ENCODE measurements at regions not wholly inside any gene's neighbourhood (a gene's known extent, or its start where the extent isn't known, plus 50 kb on each side); places are given as distances from the start of the nearest gene placed in this dataset.

DNA sequence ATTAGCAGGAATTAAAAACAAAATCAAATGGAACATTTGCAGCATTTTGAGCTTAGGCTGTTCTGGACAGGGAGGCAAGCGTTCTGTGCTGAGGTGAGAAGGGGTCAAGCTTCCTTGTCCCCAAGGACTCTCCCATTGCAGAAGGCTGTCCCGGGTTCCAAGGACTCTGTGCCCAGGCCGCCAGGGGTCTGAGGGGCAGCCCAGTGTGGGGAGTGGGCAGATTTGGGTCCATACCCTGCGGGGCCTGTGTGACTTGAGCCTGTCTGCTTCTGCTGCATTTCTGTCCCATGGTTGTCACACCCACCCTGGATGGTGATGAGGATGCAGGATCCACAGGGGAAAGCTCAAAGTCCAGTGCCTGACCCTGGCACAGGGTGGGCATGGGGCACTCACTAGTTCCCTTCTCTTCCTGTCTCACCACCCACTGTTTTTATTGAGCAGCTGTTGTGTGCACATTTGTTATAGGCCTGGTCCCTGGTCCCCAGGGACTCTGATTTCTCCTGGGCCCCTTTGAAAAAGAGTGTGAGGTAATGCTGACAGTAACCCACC is 211.4 kb upstream of the HS6ST1 start:
- H2AFZ ChIP-seq = no peak overlapping the region
- no peaks in the 10 kb centered on the region for H3K9me2 ChIP-seq (replicated peaks; ENCODE audit: insufficient read depth)
- TF ChIP-seq EZH2 (IDR thresholded peaks at IDR 0.05; ENCODE audit: borderline replicate concordance) (no peak), EZH2phosphoT487 (IDR thresholded peaks at IDR 0.05; ENCODE audit: low read depth, severe bottlenecking, unreplicated experiment) (no peak)
- TF ChIP-seq, protein P1, sequence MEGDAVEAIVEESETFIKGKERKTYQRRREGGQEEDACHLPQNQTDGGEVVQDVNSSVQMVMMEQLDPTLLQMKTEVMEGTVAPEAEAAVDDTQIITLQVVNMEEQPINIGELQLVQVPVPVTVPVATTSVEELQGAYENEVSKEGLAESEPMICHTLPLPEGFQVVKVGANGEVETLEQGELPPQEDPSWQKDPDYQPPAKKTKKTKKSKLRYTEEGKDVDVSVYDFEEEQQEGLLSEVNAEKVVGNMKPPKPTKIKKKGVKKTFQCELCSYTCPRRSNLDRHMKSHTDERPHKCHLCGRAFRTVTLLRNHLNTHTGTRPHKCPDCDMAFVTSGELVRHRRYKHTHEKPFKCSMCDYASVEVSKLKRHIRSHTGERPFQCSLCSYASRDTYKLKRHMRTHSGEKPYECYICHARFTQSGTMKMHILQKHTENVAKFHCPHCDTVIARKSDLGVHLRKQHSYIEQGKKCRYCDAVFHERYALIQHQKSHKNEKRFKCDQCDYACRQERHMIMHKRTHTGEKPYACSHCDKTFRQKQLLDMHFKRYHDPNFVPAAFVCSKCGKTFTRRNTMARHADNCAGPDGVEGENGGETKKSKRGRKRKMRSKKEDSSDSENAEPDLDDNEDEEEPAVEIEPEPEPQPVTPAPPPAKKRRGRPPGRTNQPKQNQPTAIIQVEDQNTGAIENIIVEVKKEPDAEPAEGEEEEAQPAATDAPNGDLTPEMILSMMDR (IDR thresholded peaks at IDR 0.05; ENCODE audit: poor library complexity) = no peak
- H4K20me1 ChIP-seq (ENCODE audit: insufficient read depth, poor library complexity, severe bottlenecking) = no peaks in the 10 kb centered on the region
- no peaks in the 10 kb centered on the region for H3K4me1 ChIP-seq (ENCODE audit: insufficient read depth)
- H3K27ac ChIP-seq = no peak overlapping the region
- H3K27me3 ChIP-seq = no peaks in the 10 kb centered on the region
- DNase-seq (ENCODE audit: low spot score) = no peak
- 94% methylated on average over 4 of the region's 4 CpGs for WGBS (ENCODE audit: low lambda C conversion rate, missing lambda C conversion rate)
- H3K4me2 ChIP-seq = no peak overlapping the region
- no peaks in the 10 kb centered on the region for H3K79me2 ChIP-seq
- no peak overlapping the region for H3K4me3 ChIP-seq
- H3K36me3 ChIP-seq (replicated peaks; ENCODE audit: insufficient read depth, low read depth) = no peaks in the 10 kb centered on the region
- no peaks in the 10 kb centered on the region for H3K9me3 ChIP-seq (ENCODE audit: low read depth)

DNA sequence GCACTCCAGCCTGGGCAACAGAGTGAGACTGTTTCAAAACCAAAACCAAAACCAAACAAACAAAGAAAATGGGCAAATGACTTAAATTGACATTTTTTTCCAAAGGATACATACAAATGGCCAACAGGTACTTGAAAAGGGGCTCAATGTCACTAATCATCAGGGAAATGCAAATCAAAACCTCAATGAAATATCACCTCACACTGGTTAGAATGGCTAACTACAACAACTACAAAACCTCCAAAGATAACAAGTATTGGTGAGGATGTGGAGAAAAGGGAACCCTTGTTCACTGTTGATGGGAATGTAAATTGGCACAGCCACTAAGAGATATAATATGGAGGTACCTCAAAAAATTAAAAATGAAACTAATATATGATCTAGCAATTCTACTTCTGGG is 213.2 kb upstream of the HS6ST1 start:
- no peak overlapping the region for H3K27ac ChIP-seq
- H4K20me1 ChIP-seq (ENCODE audit: insufficient read depth, poor library complexity, severe bottlenecking) = no peaks in the 10 kb centered on the region
- peaks cover under 1% of the 10 kb centered on the region for H3K4me1 ChIP-seq (ENCODE audit: insufficient read depth)
- no peaks in the 10 kb centered on the region for H3K27me3 ChIP-seq
- H3K9me2 ChIP-seq (replicated peaks; ENCODE audit: insufficient read depth) = no peaks in the 10 kb centered on the region
- DNase-seq (ENCODE audit: low spot score) = no peak
- H3K79me2 ChIP-seq = no peaks in the 10 kb centered on the region
- TF ChIP-seq EZH2 (IDR thresholded peaks at IDR 0.05; ENCODE audit: borderline replicate concordance) = no peak
- TF ChIP-seq EZH2phosphoT487 (IDR thresholded peaks at IDR 0.05; ENCODE audit: low read depth, severe bottlenecking, unreplicated experiment) = no peak
- TF ChIP-seq, protein P1 (IDR thresholded peaks at IDR 0.05; ENCODE audit: poor library complexity) = peak; percentile 15
- H2AFZ ChIP-seq = no peak overlapping the region
- no peak overlapping the region for H3K4me2 ChIP-seq
- H3K36me3 ChIP-seq (replicated peaks; ENCODE audit: insufficient read depth, low read depth) = no peaks in the 10 kb centered on the region
- no peak overlapping the region for H3K4me3 ChIP-seq
- no peaks in the 10 kb centered on the region for H3K9me3 ChIP-seq (ENCODE audit: low read depth)

DNA sequence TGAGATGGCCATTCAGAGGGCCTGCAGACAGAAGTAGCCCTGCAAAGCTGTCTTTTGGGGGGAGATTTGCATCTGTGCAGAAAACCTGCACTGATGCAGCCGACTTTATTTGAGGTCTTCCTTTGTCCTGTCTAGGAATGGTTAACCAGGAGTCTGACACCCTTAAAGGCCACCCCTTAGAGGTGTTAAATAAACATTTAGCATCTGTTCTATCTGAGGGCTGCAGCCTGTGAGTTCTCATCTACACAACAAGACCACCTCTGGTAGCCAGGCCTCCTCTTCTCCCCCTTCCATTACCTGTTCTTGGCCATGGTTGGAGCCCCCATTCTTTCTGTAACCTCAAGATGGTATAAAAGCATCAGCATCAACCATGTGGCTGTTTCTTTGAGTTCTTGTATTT is 214.4 kb upstream of the HS6ST1 start:
- TF ChIP-seq EZH2phosphoT487 (IDR thresholded peaks at IDR 0.05; ENCODE audit: low read depth, severe bottlenecking, unreplicated experiment) (no peak), EZH2 (IDR thresholded peaks at IDR 0.05; ENCODE audit: borderline replicate concordance) (no peak)
- TF ChIP-seq, protein P1 (IDR thresholded peaks at IDR 0.05; ENCODE audit: poor library complexity) = no peak

More for the DNA sequence above, 214.4 kb upstream of the HS6ST1 start:
- no peaks in the 10 kb centered on the region for H4K20me1 ChIP-seq (ENCODE audit: insufficient read depth, poor library complexity, severe bottlenecking)
- H3K4me1 ChIP-seq (ENCODE audit: insufficient read depth) = peaks cover 12% of the 10 kb centered on the region
- H3K9me3 ChIP-seq (ENCODE audit: low read depth) = no peaks in the 10 kb centered on the region
- H3K4me3 ChIP-seq = no peak overlapping the region
- DNase-seq (ENCODE audit: low spot score) = no peak
- H3K9me2 ChIP-seq (replicated peaks; ENCODE audit: insufficient read depth) = no peaks in the 10 kb centered on the region
- H3K4me2 ChIP-seq = no peak overlapping the region
- H2AFZ ChIP-seq = no peak overlapping the region
- WGBS (ENCODE audit: low lambda C conversion rate, missing lambda C conversion rate) = 10% methylated on average over 1 of the region's 1 CpG
- H3K27me3 ChIP-seq = no peaks in the 10 kb centered on the region
- no peak overlapping the region for H3K27ac ChIP-seq
- no peaks in the 10 kb centered on the region for H3K36me3 ChIP-seq (replicated peaks; ENCODE audit: insufficient read depth, low read depth)
- H3K79me2 ChIP-seq = no peaks in the 10 kb centered on the region
